GM18517 (cell line): ENCODE measurements at regions not wholly inside any gene's neighbourhood (a gene's known extent, or its start where the extent isn't known, plus 50 kb on each side); places are given as distances from the start of the nearest gene placed in this dataset.

ENCODE experiments used
- ATAC-seq: cut with Tn5 transposase; IDR thresholded peaks from one replicate; pipeline ENCODE4 v1.9.1; 2021; ENCODE audit warnings: mild to moderate bottlenecking, moderate library complexity; ENCODE audit not compliant: unreplicated experiment

DNA sequence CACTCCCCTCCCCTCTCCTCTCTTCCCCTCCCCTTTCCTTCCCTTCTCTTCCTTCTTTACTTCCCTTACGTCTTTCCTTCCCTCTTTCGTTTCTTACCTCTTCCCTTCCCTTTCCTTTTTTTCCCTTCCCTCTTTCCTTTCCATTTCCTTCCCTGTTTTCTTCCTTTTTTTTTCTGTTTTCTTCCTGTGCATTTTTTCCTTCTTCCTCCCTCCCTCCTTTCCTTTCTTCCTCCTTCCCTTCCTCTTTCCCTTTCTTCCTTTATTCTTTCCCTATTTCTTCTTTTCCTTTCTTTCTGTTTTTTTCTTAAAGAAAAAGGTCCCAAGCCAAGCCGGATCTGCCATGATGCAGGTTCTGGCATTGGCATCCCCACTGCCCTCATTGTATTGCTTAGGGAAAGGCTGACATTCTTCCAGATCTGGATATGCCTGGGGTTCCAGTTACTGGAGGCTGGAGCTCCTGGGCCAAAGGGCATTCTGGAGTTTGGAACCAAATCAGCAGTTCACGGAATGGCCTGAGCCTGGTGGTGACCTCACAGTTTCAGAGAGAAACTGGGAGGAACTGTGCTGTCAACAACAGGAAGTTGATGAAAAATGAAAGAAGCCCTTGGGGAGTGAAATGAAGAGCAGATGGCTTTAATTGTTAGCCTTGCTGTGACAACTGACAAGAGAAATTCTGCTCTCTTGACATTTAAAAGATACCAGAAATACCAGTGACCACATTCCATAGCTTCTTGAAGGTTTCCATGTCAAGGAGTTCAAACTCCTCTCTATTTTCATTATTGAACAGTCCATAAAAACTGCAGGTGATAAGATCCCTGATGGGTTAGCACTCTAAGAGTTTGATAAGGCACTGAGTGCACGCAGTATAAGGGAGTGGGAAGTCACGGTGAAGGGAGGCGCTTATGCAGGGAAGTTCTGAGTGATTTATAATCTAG, 622.1 kb downstream of the SPRY1 start:
- ATAC-seq = peak; percentile 99

DNA sequence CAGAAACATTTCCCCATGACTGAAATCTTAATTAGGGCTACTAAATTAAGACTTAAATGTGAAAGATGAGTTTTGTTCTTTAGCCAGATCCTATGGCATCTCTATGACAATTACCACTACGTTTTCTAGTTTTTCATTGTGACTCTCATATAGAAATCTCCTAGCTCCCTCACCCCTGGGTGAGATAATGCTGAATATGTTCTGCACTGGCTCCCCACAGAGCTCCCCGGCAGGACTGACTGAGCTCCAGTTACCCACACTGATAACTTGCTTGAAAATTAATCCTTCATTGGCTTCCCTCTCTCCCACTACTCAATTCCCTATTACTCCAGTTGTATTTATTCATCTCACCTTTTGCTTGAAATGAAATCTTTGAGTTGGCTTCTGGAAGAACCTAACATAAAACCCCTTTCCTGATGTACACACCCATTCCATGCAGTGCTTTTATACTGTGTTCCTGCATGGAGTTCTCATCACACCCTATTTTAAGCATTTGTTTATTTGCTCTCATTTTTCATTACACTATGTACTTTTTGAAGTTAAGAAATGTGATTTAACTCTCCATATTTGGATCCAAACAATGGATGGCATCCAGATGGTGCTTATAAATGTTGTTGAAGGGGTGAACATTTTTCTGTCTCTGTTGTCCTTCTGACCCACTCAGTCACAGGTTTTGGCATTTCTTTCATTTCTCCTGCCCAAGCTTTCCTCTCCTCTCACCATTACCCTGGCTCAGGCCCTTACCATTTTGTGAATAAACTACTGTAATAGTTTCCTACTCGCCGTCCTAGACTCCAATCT, 623.4 kb downstream of the SPRY1 start:
- ATAC-seq = no peak

DNA sequence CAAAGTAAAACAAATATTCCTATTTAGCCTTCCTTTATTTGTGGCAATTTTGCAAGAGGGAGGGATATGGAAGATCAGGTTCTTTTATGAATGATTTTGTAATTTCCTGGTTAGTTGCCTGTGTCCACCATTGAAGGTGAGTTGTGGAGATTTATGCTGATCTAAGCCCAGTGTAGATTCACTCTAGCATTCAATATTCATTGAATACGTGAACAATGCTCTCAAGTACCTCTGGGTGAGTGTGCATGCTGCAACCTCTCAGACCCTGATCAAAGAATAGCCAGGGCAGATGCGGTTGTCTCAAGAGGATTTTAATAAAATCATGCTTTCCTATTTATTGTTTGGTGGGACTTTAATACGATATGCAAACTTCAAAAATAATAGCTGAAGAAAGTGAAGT, 628.4 kb downstream of the SPRY1 start:
- no peak for ATAC-seq

DNA sequence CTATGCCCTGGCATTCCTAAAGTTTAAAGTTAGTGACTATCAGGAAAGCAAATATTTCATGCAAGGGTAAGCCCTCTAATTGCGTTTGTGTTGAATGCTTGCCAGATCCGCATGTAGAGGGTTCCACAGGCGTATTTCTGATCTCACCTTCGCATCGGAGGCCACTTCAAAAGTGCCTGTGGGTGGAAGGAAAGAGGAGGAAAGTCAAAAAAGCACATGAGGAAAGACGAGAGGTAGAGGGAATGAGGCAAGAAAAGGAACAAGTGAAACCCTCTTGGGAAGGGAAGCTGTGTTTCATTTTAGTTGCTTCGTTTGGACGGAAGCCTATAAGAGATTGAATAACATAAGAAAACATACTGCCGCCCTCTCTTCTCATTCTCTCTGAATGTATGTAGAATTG, 628.8 kb downstream of the SPRY1 start:
- ATAC-seq = no peak

DNA sequence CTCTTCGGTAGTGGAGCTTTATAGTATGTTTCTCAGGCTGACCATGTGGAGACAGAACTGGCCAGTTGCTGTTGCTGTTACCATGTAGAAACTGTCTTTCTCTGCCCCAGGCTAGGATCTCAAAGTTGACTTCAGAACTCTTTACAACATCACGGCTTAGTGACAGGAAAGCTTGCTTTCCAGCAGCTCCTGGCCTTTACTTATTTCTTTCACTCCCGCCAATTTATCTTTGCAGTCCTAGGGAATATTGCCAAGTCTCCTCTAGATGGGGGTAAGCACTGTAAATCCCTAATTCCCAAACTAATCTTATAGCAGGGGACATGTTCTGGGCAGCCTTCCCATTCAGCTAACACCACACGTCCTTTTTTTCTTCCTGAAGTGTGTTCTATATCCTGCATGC, 631.6 kb downstream of the SPRY1 start:
- ATAC-seq = no peak

DNA sequence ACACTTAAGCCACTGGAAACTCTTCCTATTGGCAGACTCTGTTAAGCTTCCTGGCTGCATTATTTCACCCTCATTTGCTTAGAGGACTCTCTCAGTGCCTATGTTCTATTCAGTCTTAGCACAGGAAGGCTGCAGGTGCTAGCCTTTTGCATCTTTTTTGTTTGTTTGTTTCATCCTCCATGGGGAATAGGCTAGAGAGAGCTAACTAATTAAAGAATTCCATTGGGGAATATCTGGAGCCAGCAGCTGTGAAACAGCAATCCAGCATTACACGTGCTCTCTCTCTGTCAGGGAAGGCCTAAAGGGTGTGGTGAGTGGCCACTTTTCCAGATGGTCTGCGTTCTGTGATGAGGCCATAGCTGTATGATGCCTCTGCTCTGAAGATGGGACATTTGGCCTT, 633.6 kb downstream of the SPRY1 start:
- ATAC-seq = no peak

DNA sequence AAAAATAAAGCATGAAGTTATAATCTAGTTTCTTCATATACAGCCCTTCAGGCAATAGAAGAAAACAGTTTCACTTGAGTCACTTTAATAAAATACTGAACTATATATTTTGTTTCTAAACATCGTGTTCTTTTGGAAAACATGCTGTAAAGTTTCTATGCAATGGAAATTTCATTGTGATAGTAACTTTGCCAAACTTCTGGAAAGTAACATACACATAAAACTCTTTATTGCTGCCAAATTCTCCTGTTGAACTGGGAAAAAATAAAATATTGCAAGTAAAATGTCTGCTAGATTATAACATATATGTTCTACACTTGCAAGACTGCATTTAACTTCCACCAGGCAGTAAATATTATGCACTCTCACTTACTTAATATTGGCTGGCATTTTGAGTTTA, 635.4 kb downstream of the SPRY1 start:
- no peak for ATAC-seq

DNA sequence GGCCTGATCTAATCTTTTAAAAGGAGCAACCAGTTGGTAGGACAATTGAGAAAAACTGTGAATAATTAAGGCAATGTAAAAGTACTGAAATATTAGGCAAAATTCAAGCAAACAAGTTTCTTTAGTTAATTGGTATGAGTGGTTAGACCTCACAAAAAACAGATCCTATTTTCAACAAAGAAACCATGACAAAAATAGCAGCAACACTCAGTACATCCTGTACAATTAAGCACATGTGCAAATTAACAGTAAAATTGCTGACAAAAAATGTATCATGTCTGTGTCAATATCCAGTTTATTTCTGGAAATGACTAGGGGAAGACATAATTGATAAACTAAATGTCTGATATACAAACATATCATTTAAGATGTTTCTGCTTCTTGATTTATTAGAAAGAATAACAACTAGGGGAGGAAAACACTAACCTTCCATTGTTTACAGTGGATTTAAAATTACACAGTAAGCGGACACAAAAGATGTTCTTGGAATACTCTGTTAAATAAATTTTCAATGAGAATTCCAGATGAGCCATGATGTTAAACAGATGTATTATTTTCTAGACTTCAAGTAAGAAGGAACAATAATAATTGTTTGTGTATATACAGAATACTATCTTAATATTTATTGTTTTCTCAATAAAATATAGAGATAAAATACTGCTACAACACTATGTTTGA, 638.9 kb downstream of the SPRY1 start:
- no peak for ATAC-seq

DNA sequence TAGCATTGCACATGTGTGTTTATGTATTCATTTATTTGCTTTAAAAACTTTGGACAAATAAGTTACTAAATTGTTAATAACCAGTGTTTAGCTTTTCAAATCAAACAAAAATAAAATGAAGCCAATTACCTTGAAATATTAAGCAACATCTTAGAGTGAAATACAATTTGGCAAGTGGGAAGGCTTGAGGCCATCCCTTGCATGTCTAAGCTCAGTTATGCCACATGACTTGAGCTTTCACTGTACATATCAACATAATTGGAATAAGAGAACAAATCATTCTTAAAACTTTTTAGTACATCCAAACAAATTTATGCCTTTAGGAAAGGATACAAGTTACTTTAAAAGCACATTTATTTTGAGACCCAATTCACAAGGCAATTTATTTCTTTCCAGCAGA, 640.6 kb downstream of the SPRY1 start:
- ATAC-seq = no peak

DNA sequence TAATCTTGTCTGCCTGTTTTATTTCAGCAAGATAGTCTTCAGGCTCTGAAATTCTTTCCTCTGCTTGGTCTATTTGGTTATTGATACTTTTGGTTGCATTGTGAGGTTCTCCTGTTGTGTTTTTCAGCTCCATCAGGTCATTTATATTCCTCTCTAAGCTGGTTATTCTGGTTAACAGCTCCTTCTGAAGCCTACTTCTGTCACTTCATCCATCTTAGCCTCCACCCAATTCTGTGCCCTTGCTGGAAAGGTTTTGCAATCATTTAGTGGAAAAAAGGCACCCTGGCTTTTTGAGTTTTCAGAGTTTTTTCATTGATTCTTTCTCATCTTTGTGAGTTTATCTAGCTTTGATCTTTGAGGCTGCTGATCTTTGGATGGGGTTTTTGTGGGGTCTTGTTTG, 647.7 kb downstream of the SPRY1 start:
- ATAC-seq = no peak

DNA sequence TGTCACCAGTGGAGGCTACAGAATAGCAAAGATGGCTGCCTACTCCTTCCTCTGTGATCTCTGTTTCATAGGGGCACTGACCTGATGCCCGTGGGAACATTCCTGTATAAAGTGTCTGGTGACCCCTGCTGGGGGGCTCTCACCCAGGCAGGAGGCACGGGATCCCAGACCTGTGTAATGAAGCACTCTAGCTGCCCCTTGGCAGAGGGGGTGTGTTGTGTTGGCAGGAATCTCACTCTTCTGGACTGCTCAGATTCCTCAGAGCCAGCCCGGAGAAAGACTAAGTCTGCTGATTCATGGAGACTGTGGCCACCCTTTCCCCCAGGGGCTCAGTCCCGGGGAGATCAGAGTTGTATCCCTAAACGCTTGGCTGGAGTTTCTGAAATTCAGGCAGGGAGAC, 648.3 kb downstream of the SPRY1 start:
- ATAC-seq = no peak

DNA sequence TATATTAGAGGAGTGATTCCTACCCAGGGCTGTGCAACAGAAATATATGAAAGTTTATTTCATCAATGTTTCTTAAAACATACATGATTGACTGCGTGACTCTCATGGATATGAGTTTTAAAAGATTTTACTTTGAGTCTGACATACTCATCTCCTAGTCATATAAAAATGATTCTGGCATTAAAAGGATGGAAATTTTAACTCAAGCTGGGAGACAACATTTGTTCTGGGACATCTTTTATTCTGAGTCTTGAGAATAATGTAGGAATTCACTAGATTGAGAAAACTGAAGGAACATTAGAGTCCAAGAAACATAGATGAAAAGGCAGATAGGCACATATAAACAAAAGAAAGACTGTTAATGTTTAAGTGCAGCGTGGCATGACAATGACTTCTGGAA, 649.6 kb downstream of the SPRY1 start:
- ATAC-seq = no peak

DNA sequence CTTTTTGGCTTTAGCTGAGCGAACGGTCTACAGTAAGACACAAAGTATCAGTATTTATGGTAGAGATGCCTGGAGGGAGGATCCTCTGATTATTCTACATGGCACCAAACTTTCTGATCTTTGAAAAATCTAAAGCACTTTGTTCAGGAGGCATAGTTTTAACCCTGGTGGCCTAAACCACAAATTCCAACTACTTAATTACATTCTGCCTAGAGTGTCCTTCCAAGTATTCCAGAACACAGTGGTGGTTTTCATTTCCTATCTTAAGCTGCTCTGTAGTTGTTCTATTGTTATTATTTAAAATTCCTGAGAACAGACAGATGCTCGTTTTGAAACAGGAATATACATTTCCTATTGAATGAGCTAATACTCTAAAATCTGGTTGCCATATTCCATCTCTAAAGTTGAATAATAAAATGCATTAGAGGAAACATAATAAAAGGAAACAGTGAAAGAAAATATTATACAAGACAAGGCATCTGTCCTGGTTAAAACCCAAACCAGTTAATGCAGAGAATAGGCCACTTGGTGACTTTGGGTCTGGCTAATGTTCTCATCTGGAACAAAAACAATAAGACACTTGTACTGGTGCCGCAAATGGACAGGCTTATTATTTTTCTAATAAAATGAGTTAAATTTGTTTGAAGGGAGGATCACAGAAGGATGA, 657.4 kb downstream of the SPRY1 start:
- no peak for ATAC-seq

DNA sequence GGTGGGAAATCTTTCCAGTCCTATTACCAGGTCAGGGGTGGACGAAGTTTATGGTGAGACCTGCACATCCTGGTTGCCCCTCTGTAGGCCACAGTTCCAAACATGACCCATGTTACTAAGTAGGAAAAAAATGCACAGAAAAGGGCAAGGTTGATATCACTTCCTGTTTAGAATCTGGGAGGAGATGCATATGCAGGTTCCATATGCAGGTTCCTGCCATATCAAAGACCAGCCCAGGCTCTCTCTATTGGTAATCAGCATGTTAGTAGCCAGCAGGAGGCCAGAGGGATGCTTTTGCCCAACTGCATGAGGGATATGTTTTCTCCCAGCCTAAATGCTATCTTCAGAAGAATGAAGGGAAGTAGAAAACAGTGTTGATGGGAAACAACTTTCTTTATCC, 657.2 kb downstream of the ANKRD50 start:
- no peak for ATAC-seq

DNA sequence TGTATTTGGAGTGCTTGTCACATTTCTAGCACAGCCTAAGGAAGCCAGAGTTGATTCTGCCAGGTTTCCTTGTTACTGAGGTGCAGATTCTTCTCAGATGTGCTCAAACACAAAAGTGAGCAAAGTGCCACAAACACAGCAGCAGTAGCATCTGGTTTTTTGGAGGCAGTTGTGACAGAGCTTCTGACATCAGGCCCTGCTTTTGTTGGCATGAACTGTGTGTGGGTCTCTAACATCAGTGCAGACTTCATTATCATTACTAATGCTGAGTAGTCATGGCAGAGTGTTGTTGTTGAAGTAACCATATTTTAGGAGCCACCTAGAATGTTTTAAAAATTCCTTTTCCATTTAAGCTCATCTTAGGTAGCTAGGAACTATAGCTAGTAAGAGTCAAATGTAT, 656.6 kb downstream of the ANKRD50 start:
- ATAC-seq = no peak

DNA sequence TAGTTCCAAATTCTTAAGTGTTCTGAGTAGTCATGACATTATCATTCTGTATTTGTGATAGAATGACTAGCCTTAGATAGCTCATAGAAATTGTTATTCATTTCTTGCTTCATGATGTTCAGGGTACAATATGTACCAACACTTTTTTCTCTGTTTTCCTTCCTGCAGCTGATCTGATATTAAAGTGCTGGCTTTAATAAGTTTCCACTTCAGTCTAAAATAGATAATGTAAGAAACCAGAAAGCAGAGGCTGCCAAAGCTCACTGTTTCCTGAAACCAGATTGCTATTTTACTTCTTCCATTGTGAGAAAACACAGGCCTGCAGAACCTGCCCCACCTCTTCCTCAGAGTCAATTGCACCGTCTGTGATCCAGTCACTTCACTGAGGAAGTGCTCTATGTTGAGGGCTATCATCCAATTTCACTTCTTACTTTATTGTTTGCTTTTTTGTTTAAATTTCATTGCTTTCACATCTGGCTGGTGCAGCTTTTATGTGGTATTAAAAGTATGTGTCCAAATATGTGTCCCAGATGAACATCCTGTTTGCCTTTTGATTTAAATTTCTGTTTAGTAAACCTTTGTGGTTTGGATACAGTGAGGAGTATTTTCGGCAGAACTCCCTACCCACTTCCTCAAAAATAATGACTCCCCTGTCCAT, 652.1 kb downstream of the ANKRD50 start:
- peak; percentile 58 for ATAC-seq

DNA sequence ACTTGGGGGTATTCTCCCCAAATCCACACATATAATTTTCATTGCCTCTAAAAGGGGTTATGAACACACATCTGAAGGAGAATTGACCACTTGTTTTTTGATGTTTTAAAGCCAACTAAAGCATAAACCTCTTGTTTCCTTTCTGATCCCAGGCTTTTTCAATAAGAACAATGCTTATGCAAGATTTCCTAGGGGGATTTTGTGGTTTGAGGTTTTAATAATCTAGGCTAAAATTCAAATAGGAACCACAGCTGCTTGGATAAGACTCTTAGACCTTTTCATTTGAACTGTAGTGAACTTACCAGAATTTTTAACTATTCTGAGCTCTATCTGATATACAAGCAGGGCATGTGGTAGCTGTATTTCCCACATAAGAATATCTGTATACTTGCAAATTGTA, 651.1 kb downstream of the ANKRD50 start:
- ATAC-seq = no peak

DNA sequence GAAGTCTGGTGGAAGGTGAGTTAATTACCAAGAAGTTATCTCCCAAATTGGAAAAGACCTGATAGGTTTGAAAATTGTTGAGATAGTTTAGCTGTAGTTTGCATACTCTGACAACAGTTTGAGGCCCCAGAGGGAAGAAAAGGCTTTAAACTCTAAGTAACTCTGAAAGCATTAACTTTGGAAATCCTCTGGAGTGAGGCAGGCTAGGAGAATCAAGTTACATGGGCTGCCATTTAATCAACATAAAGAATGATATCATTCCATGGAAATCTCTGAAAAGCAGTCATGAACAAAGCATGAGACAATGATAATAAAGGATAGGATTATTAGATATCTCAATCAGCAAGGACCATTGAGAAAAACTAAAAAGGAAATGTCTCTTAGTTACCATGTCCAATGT, 647.1 kb downstream of the ANKRD50 start:
- ATAC-seq = no peak

DNA sequence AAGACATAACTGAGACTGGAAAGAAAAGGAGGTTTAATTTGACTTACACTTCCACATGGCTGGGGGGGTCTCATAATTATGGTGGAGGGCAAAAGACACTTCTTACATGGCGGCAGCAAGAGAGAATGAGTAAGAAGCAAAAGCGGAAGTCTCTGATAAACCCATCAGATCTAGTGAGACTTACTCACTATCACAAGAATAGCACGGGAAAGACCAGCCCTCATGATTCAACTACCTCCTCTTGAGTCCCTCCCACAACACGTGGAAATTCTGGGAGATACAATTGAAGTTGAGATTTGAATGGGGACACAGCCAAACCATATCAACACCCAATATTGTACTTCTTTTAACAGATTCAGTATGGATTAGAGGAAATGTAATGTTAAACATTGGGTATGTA, 646.6 kb downstream of the ANKRD50 start:
- no peak for ATAC-seq

DNA sequence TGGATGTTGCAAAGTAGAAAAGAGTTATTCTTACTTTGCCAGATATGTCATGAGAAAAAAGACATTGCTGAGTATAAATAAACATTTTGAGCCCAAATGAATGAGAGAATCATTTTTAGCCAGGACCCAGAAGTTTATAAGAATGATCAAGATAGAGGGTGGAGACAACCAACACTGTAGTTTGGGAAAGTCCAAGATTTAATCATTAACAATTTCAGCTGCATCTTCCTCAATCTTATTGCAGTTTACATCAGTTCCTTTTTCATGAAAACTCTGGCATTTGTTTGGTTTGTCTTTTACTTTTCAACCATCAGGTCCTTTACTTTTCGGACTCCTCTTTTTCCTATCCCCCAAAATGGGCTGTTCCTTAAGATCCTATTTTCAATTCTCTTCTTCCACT, 645.9 kb downstream of the ANKRD50 start:
- ATAC-seq = no peak

DNA sequence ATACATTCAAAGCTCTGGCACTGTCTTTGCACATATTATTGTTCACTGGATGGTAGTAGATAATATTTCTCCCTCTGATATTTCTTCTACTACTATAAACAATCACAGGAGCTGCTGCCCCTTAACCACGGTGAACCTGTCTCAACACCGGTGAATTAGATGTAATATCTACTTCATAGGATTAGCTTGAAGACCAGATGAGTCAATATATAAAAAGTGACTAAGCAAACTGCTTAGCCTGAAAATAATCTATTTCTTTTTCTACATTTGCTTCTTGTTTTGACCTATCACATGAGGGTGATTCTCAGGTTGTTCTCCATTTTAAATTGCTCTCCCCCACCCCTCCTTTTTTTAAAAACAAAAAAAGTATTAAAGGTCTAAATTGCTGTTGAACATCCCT, 645.5 kb downstream of the ANKRD50 start:
- ATAC-seq = no peak
